Left ventricle myocardium inferior (tissue), 1 donor: ENCODE measurements at regions not wholly inside any gene's neighbourhood (a gene's known extent, or its start where the extent isn't known, plus 50 kb on each side); places are given as distances from the start of the nearest gene placed in this dataset.

Experiments
- DNase-seq: peaks from one replicate; pipeline ENCODE4 v3.0.0-alpha.2; 2020
- H3K27ac ChIP-seq: fragments of 200-600 bp; replicated peaks from 2 replicates; pipeline ENCODE4 v1.8.0; 2021
- H3K27me3 ChIP-seq: fragments of 200-600 bp; 2 replicates; pipeline ENCODE4 v1.8.0; 2021; ENCODE audit warnings: low read depth
- H3K36me3 ChIP-seq: fragments of 200-600 bp; 2 replicates; pipeline ENCODE4 v1.8.0; 2021
- H3K4me1 ChIP-seq: fragments of 200-600 bp; 2 replicates; pipeline ENCODE4 v1.8.0; 2021
- H3K4me3 ChIP-seq: fragments of 200-600 bp; 2 replicates; pipeline ENCODE4 v1.8.0; 2021; ENCODE audit warnings: mild to moderate bottlenecking, moderate library complexity
- H3K9me3 ChIP-seq: fragments of 200-600 bp; replicated peaks from 2 replicates; pipeline ENCODE4 v1.8.0; 2021
- intact Hi-C: fragments of 100-400 bp; cut with micrococcal nuclease; formaldehyde crosslinking; loops from one replicate; pipeline ENCODE4 v1.11.0; 2022
- TF ChIP-seq, protein P1 (sequence below): fragments of 200-600 bp; IDR thresholded peaks from 2 replicates; pipeline ENCODE4 v1.8.0; 2021; ENCODE audit warnings: antibody characterized with exemption, mild to moderate bottlenecking, borderline replicate concordance
- donor health status: DM: no; HTN: yes; CAD: no; lungs with severe emphysema.

DNA sequence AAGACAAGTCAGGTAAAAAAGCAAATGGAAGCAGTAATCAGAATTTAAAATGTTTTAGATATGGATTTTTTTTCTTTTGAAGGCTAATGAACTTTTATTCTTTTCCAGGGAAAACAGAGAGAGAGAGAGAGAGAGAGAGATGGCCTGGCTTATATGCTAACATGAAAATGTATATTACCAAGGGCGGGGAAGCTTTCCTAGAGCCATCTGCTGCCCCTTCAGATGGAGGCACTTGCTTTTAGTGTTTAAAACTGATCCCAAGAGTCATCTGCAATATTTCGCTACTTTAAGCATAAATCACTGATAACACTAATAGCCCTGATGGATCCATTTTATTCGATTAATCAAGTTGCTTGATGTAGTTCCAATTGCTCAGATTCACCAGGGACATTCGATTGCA, 186.1 kb upstream of the ADAMTS16 start:
- Histone ChIP-seq H3K4me3 (no peak overlapping the region), H3K4me1 (no peaks in the 10 kb centered on the region), H3K27me3 (peaks cover 33% of the 10 kb centered on the region), H3K36me3 (no peaks in the 10 kb centered on the region), H3K27ac (no peak overlapping the region), H3K9me3 (no peaks in the 10 kb centered on the region)
- TF ChIP-seq, protein P1, sequence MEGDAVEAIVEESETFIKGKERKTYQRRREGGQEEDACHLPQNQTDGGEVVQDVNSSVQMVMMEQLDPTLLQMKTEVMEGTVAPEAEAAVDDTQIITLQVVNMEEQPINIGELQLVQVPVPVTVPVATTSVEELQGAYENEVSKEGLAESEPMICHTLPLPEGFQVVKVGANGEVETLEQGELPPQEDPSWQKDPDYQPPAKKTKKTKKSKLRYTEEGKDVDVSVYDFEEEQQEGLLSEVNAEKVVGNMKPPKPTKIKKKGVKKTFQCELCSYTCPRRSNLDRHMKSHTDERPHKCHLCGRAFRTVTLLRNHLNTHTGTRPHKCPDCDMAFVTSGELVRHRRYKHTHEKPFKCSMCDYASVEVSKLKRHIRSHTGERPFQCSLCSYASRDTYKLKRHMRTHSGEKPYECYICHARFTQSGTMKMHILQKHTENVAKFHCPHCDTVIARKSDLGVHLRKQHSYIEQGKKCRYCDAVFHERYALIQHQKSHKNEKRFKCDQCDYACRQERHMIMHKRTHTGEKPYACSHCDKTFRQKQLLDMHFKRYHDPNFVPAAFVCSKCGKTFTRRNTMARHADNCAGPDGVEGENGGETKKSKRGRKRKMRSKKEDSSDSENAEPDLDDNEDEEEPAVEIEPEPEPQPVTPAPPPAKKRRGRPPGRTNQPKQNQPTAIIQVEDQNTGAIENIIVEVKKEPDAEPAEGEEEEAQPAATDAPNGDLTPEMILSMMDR: no peak
- no peak for DNase-seq
- intact Hi-C loops: no loop called here

- no peak overlapping the region for H3K4me3 ChIP-seq
- no peak overlapping the region for H3K27ac ChIP-seq
- no peak for DNase-seq
- H3K4me1 ChIP-seq: no peaks in the 10 kb centered on the region
- H3K27me3 ChIP-seq: peaks cover 4% of the 10 kb centered on the region
- H3K9me3 ChIP-seq: peaks cover 8% of the 10 kb centered on the region
- H3K36me3 ChIP-seq: no peaks in the 10 kb centered on the region
- intact Hi-C loops: no loop called here
- TF ChIP-seq, protein P1: no peak
These were observed 176.9 kb upstream of the ADAMTS16 start for GRCh38 chr5:4963265-4963664.

GRCh38 chr5:4969351-4969750, 170.8 kb upstream of the ADAMTS16 start:
- no peaks in the 10 kb centered on the region for H3K27me3 ChIP-seq
- no peak for DNase-seq
- no peak overlapping the region for H3K4me3 ChIP-seq
- no peaks in the 10 kb centered on the region for H3K4me1 ChIP-seq
- H3K36me3 ChIP-seq: no peaks in the 10 kb centered on the region
- no peak overlapping the region for H3K27ac ChIP-seq
- H3K9me3 ChIP-seq: no peaks in the 10 kb centered on the region
- TF ChIP-seq, protein P1: no peak
- intact Hi-C loops: no loop called here

- Histone ChIP-seq H3K27me3 (no peaks in the 10 kb centered on the region), H3K4me3 (no peak overlapping the region), H3K27ac (no peak overlapping the region), H3K4me1 (no peaks in the 10 kb centered on the region), H3K9me3 (no peaks in the 10 kb centered on the region), H3K36me3 (no peaks in the 10 kb centered on the region)
- TF ChIP-seq, protein P1: no peak
- intact Hi-C loops: no loop called here
- DNase-seq: no peak
These were observed 170.0 kb upstream of the ADAMTS16 start for GRCh38 chr5:4970171-4970570.

DNA sequence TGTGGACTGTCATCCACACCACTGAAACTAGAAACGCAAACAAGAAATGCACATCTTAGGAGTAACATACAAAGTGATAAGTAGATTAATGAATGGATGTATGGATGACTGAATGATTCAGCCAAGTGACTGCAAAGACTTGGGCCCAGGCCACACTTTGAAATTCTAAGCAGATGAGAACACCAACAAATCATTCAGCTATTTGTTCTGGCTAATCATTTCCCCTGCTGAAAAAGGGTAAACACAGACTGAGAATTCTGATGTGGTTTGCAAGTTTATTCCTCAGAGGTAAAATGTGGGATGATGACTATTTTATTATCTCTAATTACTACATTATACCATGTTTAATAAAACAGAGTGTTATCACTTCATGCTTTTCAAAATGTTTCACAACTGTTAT, 163.2 kb upstream of the ADAMTS16 start:
- no peak overlapping the region for H3K4me3 ChIP-seq
- H3K4me1 ChIP-seq: no peaks in the 10 kb centered on the region
- H3K9me3 ChIP-seq: no peaks in the 10 kb centered on the region
- no peaks in the 10 kb centered on the region for H3K27me3 ChIP-seq
- intact Hi-C loops: no loop called here
- H3K36me3 ChIP-seq: no peaks in the 10 kb centered on the region
- DNase-seq: no peak
- no peak overlapping the region for H3K27ac ChIP-seq
- TF ChIP-seq, protein P1: no peak
